OCI-LY3 (cell line): ENCODE measurements at regions not wholly inside any gene's neighbourhood (a gene's known extent, or its start where the extent isn't known, plus 50 kb on each side); places are given as distances from the start of the nearest gene placed in this dataset.

Experiments
- EZH2phosphoT487 ChIP-seq: fragments of 200-600 bp; shearing (Covaris generic); IDR thresholded peaks from 2 replicates; pipeline ENCODE4 v1.6.1; 2018; ENCODE audit warnings: antibody characterized with exemption, mixed run types, low read depth
- TF ChIP-seq, protein P1 (sequence below): fragments of 200-600, 300-600 bp; sonication (generic); IDR thresholded peaks from 2 replicates; pipeline ENCODE4 v1.5.1; 2014; ENCODE audit warnings: antibody characterized with exemption, low read length, low read depth

DNA sequence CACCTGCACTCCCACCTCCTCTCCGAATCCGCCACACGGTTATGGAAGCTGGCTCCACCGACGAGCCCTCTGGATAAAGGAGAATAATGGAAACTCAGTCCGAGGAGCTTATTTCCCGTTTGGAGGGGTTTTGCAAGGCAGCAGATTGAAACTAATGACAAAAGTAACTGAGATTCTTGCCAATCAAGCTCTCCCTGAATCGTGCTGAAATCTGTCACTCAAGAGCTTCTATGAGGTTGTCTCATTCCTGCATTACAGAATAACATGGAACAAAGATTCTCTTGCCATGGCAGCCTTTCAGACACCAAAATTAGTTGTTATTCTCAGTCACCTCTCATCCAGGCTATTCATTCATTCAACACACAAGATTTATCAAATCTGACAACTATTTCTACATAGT, 405.9 kb downstream of the SOX9 start:
- TF ChIP-seq, protein P1, sequence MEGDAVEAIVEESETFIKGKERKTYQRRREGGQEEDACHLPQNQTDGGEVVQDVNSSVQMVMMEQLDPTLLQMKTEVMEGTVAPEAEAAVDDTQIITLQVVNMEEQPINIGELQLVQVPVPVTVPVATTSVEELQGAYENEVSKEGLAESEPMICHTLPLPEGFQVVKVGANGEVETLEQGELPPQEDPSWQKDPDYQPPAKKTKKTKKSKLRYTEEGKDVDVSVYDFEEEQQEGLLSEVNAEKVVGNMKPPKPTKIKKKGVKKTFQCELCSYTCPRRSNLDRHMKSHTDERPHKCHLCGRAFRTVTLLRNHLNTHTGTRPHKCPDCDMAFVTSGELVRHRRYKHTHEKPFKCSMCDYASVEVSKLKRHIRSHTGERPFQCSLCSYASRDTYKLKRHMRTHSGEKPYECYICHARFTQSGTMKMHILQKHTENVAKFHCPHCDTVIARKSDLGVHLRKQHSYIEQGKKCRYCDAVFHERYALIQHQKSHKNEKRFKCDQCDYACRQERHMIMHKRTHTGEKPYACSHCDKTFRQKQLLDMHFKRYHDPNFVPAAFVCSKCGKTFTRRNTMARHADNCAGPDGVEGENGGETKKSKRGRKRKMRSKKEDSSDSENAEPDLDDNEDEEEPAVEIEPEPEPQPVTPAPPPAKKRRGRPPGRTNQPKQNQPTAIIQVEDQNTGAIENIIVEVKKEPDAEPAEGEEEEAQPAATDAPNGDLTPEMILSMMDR = no peak
- TF ChIP-seq EZH2phosphoT487 = no peak
